ENCODE measurements at regions not wholly inside any gene's neighbourhood (a gene's known extent, or its start where the extent isn't known, plus 50 kb on each side); places are given as distances from the start of the nearest gene placed in this dataset.

GRCh38 chr1:81556968-81557367 is 243.8 kb upstream of the ADGRL2 start:
- Histone ChIP-seq H4K20me1 (ENCODE audit: insufficient read depth) (no peaks in the 10 kb centered on the region), H2AFZ (ENCODE audit: low read depth, low read length) (no peak overlapping the region), H3K9ac (ENCODE audit: low read length) (no peak overlapping the region), H3K9me2 (ENCODE audit: insufficient read depth, low read length) (no peaks in the 10 kb centered on the region), H3K9me3 (ENCODE audit: low read length) (no peaks in the 10 kb centered on the region), H3F3A (ENCODE audit: insufficient read depth, low read length, poor library complexity, severe bottlenecking) (no peaks in the 10 kb centered on the region), H3K4me3 (ENCODE audit: low read length) (no peak overlapping the region), H3K27me3 (ENCODE audit: insufficient read depth, low read depth, low read length) (peaks cover 2% of the 10 kb centered on the region), H3K27ac (ENCODE audit: low read length) (no peak overlapping the region), H3K79me2 (replicated peaks; ENCODE audit: insufficient read depth, low read length) (no peaks in the 10 kb centered on the region), H3K36me3 (ENCODE audit: insufficient read depth, low read length) (no peaks in the 10 kb centered on the region), H3K4me2 (ENCODE audit: low read length) (no peak overlapping the region)
- TF ChIP-seq REST (IDR thresholded peaks at IDR 0.05; ENCODE audit: borderline replicate concordance) (no peak), TAF1 (IDR thresholded peaks at IDR 0.05; ENCODE audit: low read depth) (no peak), RAD21 (conservative IDR thresholded peaks at IDR 0.05) (no peak), POLR2AphosphoS5 (IDR thresholded peaks at IDR 0.05) (no peak), CTCF (IDR thresholded peaks at IDR 0.05; ENCODE audit: poor library complexity, severe bottlenecking) (no peak), EZH2 (IDR thresholded peaks at IDR 0.05; ENCODE audit: borderline replicate concordance, insufficient read depth, low read length, poor library complexity, severe bottlenecking) (no peak), EP300 (conservative IDR thresholded peaks at IDR 0.05; ENCODE audit: poor library complexity, severe bottlenecking) (no peak), MXI1 (conservative IDR thresholded peaks at IDR 0.05; ENCODE audit: poor library complexity, severe bottlenecking) (no peak), SMC3 (conservative IDR thresholded peaks at IDR 0.05; ENCODE audit: poor library complexity) (no peak)

GRCh38 chr1:81554534-81554933 is 246.2 kb upstream of the ADGRL2 start:
- Histone ChIP-seq H3K4me2 (ENCODE audit: low read length) (no peak overlapping the region), H4K20me1 (ENCODE audit: insufficient read depth) (no peaks in the 10 kb centered on the region), H3F3A (ENCODE audit: insufficient read depth, low read length, poor library complexity, severe bottlenecking) (no peaks in the 10 kb centered on the region), H3K9me3 (ENCODE audit: low read length) (no peaks in the 10 kb centered on the region), H3K36me3 (ENCODE audit: insufficient read depth, low read length) (no peaks in the 10 kb centered on the region), H3K4me3 (ENCODE audit: low read length) (no peak overlapping the region), H3K79me2 (replicated peaks; ENCODE audit: insufficient read depth, low read length) (no peaks in the 10 kb centered on the region), H3K27me3 (ENCODE audit: insufficient read depth, low read depth, low read length) (no peaks in the 10 kb centered on the region), H3K27ac (ENCODE audit: low read length) (no peak overlapping the region), H3K9me2 (ENCODE audit: insufficient read depth, low read length) (no peaks in the 10 kb centered on the region), H3K9ac (ENCODE audit: low read length) (no peak overlapping the region), H2AFZ (ENCODE audit: low read depth, low read length) (no peak overlapping the region)
- TF ChIP-seq RAD21 (conservative IDR thresholded peaks at IDR 0.05) (no peak), MXI1 (conservative IDR thresholded peaks at IDR 0.05; ENCODE audit: poor library complexity, severe bottlenecking) (no peak), POLR2AphosphoS5 (IDR thresholded peaks at IDR 0.05) (no peak), SMC3 (conservative IDR thresholded peaks at IDR 0.05; ENCODE audit: poor library complexity) (no peak), TAF1 (IDR thresholded peaks at IDR 0.05; ENCODE audit: low read depth) (no peak), EZH2 (IDR thresholded peaks at IDR 0.05; ENCODE audit: borderline replicate concordance, insufficient read depth, low read length, poor library complexity, severe bottlenecking) (no peak), EP300 (conservative IDR thresholded peaks at IDR 0.05; ENCODE audit: poor library complexity, severe bottlenecking) (no peak), CTCF (IDR thresholded peaks at IDR 0.05; ENCODE audit: poor library complexity, severe bottlenecking) (no peak)

Measured in neural cell (in vitro differentiated cells).